CD4-positive, alpha-beta T cell treated with Interleukin-12 subunit alpha and Interleukin-12 subunit beta, for 1 hour (primary cell): ENCODE measurements at regions not wholly inside any gene's neighbourhood (a gene's known extent, or its start where the extent isn't known, plus 50 kb on each side); places are given as distances from the start of the nearest gene placed in this dataset.

Experiments
- DNase-seq: peaks from one replicate; pipeline ENCODE4 v3.0.0-alpha.2; 2020

GRCh38 chr4:104969394-104970082 is 177.1 kb upstream of the TET2 start:
- DNase-seq, result no peak

DNA sequence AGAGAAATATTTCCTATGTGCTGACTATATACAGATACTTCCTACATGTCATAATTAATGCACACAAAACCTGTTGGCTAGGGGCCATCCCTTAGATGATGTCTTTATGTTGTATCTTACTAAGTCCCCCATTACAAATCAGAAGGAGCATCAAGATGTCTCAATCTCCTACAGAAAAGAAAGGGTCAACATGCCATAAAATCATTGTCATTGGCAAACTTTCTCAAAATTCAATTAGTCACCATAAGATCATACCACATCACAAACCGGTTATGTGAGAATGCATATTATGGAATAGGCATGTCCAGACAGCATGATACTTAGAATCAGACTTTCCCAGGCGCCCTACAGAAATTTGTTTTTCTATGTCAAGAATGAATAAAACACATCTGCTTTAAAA is 175.2 kb upstream of the TET2 start:
- no peak for DNase-seq

GRCh38 chr4:104973708-104974107 is 173.0 kb upstream of the TET2 start:
- DNase-seq, result no peak

GRCh38 chr4:104975617-104976016 is 171.1 kb upstream of the TET2 start:
- DNase-seq, result no peak

GRCh38 chr4:104976262-104976661 is 170.4 kb upstream of the TET2 start:
- DNase-seq, result no peak

DNA sequence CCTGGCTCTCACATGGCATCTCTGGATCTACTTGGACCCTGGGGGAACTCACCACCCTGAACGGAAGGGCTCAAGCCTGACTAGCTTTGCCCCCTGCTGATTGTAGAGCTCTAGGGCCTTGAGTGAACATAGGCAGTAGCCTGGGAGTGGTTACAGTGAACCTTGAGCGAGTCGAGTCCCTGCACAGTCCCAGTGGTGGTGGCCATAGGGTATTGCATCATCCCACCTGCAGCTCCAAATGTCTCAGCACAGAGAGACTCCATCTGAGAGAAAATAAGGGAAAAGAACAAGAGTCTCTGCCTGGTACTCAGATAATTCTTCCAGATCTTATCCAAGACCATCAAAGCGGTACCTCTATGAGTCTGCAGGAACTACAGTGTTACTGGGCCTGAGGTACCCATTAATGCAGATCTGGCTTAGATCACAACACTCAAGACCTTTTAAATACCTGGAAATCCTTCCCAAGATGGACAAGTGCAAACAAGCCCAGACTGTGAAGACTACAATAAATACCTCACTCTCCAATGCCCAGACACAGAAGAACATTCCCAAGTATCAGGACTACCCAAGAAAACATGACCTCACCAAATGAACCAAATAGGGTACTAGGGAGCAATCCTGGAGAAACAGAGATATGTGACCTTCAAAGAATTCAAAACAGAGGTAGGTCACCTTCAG is 167.5 kb upstream of the TET2 start:
- DNase-seq, result no peak

GRCh38 chr4:104983615-104984179 is 163.0 kb upstream of the TET2 start:
- no peak for DNase-seq

GRCh38 chr4:104986306-104986705 is 160.4 kb upstream of the TET2 start:
- no peak for DNase-seq

DNA sequence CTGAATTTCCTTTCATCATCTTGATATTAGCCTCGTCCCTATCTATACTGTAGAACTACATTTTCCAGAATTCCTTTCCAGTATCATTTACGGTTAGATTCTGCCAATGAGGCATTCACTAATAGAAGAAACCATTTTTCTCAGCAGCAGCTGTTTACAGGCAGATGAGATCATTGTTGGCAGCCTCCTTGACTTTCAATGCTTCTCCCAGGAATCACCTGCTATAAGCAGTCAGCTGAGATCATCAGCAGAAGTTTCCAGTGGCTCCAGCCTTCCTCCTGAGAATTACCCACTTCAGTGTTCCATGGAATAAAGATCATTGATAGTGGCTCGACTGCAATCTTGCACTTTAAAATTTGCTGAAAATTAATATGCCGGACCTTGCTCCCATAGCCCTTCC is 157.3 kb upstream of the TET2 start:
- DNase-seq, result no peak

- DNase-seq, result no peak
Observed at GRCh38 chr4:105002278-105002677, 144.4 kb upstream of the TET2 start.

DNA sequence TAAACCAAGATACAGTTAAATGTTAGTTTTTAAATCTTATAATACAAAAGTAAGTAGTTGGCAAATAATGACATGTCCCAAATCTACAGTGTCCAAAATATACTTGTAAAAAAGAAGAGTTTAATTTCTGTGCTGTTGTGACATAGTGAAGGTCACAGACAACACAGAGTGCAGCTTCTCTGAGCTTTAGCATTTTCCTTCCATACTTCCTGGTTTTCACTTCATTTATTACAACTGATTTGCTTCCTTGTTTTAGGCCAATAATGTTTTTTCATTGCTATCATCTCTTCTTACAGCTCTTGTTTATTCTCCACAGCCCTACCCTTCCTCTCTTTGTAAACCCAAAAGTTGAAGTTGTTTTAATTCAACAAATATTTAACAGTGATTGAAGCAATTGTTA is 132.4 kb upstream of the TET2 start:
- DNase-seq, result no peak

DNA sequence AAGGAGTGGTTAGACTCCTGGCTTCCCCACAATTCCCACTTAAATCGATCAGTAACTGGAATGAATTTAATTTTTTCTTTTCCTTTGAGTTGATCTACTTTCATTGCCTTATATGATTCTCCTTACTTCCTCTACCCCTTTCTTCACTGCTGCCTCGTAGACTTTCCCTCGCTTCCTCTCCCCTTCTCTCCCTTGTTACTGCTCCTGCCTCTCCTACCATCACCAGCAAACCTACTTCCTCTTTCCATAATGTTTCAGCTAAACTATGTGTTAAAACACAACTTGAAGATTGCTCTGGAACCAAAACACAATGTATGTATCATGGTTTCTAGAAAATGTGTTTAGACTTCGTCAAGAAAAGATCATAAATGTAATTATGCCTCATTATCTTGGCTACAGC is 132.0 kb upstream of the TET2 start:
- DNase-seq, result no peak

DNA sequence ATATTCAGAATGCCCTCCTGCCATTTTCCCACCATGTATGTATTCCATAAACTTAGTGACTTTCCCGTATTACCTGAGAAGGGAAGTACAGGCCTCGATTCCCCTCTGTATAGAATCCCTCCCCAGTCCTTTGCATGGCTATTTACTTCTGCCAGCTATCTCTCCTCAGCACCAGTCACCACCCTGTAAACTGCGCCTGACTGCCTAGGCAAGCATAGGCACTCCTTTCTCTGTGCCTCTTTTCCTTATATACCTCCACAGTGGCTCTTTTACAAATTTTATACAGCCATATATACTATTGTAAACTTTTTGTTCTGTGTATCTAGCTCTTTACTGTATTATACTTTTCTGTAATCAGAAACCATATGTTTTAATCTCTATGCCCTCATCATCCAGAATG is 130.9 kb upstream of the TET2 start:
- DNase-seq, result no peak

GRCh38 chr4:105022811-105023667 is 123.6 kb upstream of the TET2 start:
- DNase-seq, result no peak

GRCh38 chr4:105023668-105024055 is 123.0 kb upstream of the TET2 start:
- DNase-seq, result no peak

- DNase-seq, result no peak
Observed at GRCh38 chr4:105025263-105026017, 121.2 kb upstream of the TET2 start.

DNA sequence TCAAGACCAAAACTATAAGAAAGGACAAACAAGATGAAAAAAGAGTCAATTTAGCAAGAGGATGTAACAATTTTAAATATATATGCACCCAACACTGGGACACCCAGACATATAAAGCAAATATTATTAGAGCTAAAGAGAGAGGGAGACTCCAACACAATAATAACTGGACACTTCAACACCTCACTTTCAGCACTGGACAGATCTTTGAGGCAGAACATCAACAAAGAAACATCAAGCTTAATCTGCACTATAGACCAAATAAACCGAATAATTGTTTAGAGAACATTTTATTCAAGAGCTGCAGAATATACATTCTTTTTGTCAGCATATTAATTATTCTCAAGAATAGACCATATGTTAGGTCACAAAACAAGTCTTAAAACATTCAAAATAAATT is 109.7 kb upstream of the TET2 start:
- no peak for DNase-seq

- DNase-seq, result no peak
Observed at GRCh38 chr4:105042451-105042850, 104.2 kb upstream of the TET2 start.

- DNase-seq, result no peak
Observed at GRCh38 chr4:105050896-105051295, 95.8 kb upstream of the TET2 start.

GRCh38 chr4:105057370-105058105 is 89.1 kb upstream of the TET2 start:
- DNase-seq, result no peak

DNA sequence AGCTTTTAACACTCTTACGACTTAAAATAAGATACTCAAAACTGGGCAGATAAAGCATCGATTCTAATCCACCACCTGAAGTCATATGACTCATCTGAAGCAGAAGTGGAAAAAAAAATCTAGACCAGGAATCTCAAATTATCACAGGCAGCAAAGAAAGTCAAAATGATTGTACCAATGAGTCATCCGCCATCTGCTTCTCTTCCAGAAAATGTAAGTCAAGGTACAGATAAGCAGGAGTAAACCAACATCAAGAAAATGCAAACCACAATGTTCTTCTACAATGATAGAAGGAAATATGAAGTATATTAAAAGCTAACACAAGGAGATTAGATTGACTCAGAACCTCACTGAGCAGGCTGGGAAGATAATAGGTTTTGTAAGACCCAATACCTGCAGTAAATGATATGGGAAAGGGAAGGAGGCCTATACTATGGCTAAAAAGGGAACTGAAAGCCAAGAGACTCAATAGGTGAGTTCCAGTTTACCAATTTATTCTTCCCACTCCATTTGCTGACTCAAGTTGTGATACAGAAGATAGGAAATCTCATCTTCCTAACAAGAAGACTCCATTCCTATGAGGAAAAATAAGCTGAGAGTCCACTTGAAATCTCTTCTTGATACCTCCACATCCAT is 88.4 kb upstream of the TET2 start:
- no peak for DNase-seq

GRCh38 chr4:105059337-105059736 is 87.3 kb upstream of the TET2 start:
- DNase-seq, result peak; percentile 7
